ENCODE measurements at regions not wholly inside any gene's neighbourhood (a gene's known extent, or its start where the extent isn't known, plus 50 kb on each side); places are given as distances from the start of the nearest gene placed in this dataset.

DNA sequence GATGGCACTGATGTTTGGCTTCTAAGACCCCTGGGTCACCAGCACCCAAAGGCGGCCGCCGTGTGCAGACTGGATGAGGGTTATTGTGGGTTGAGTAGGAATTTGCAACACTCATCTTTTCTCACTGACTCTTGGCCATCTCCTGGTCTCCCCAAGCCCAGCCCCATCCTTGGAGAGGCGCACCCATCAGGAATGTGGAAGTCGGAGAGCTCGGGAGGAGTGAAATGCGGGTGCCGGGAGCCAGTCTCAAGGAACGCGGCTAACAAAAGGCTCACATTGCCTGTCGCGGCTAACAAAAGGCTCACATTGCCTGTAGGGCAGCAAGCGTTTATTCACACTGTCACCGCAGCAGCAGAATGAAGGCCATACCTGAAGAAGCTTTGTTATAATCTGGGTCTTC lies 248.6 kb downstream of the FOXL1 start:
- TF ChIP-seq EZH2 (IDR thresholded peaks at IDR 0.05; ENCODE audit: insufficient read depth, poor library complexity, severe bottlenecking) (no peak), EZH2phosphoT487 (IDR thresholded peaks at IDR 0.05; ENCODE audit: insufficient read depth, low read depth) (no peak)

All from GM23248 (cell line).